HepG2 (cell line): ENCODE measurements at regions not wholly inside any gene's neighbourhood (a gene's known extent, or its start where the extent isn't known, plus 50 kb on each side); places are given as distances from the start of the nearest gene placed in this dataset.

ENCODE experiments used
- ATAC-seq: fragments of 200-7000 bp; cut with Tn5 transposase; 3 replicates; pipeline ENCODE4 v1.9.1; 2020; ENCODE audit warnings: mild to moderate bottlenecking, moderate library complexity
- BruUV-seq: library from RNA; stranded (reverse); fragments of 400-500 nt; replicated peaks from 2 replicates; lab custom pipeline; 2021; lab: Mats Ljungman, UMichigan
- CTCF ChIA-PET: fragments of 300-600 bp; formaldehyde crosslinking; extraction: SDS; loops from one replicate; lab custom pipeline; 2021; ENCODE audit warnings: low total read pairs, inconsistent platforms, low intra/inter-chr PET ratio; lab: Yijun Ruan, JAX
- POLR2A ChIA-PET: fragments of 350-600 bp; sonication (Branson Sonifier 250); formaldehyde crosslinking; loops from one replicate; lab custom pipeline; 2020; ENCODE audit warnings: antibody characterized with exemption, inconsistent platforms; lab: Yijun Ruan, JAX
- DNase-seq: peaks from one replicate; pipeline ENCODE4 v3.0.0-alpha.2; 2015; ENCODE audit warnings: low spot score
- FAIRE-seq: peaks from 3 replicates; lab custom pipeline; 2011; peaks lifted over from hg19 to GRCh38; lab: Jason Lieb, UNC
- H2AFZ ChIP-seq: one replicate; pipeline ENCODE4 v1.6.1; 2011; ENCODE audit warnings: low read length, inconsistent platforms
- H3K27ac ChIP-seq: fragments of 300-600 bp; 3 replicates; pipeline ENCODE4 v1.8.0; 2011; ENCODE audit warnings: mixed run types, mild to moderate bottlenecking, mixed read lengths, low read length, inconsistent platforms; ENCODE audit not compliant: insufficient read depth; ENCODE audit errors: extremely low read length
- H3K27me3 ChIP-seq, 2 experiments: fragments of 200-600 bp in 1 of 2; 2 replicates in 1 of 2; 3 replicates in 1 of 2; pipeline versions ENCODE4 v1.6.0 to v1.8.0; 2011; ENCODE audit warnings: low read length in 2 of 2, mild to moderate bottlenecking in 2 of 2, moderate library complexity in 2 of 2, inconsistent platforms in 1 of 2; ENCODE audit not compliant: insufficient read depth in 2 of 2, control insufficient read depth in 1 of 2
- H3K36me3 ChIP-seq, 2 experiments: fragments of 200-600 bp in 1 of 2; replicated peaks in 1 of 2; 2 replicates in 1 of 2; 3 replicates in 1 of 2; pipeline versions ENCODE4 v1.5.1 to v1.8.0; 2011; ENCODE audit warnings: low read length in 2 of 2, inconsistent platforms in 1 of 2; ENCODE audit not compliant: insufficient read depth in 2 of 2, control insufficient read depth in 1 of 2
- H3K4me1 ChIP-seq: 2 replicates; pipeline ENCODE4 v1.5.1; 2012; ENCODE audit warnings: low read length, inconsistent platforms; ENCODE audit not compliant: insufficient read depth
- H3K4me2 ChIP-seq: 2 replicates; pipeline ENCODE4 v1.6.0; 2011; ENCODE audit warnings: low read depth, low read length, inconsistent platforms
- H3K4me3 ChIP-seq, 3 experiments: fragments of 200-600 bp in 1 of 3; sonication (generic), shearing (Covaris generic) in 1 of 3; replicated peaks in 1 of 3; 2 replicates each; pipeline ENCODE4 v1.5.1; 2011 to 2016; ENCODE audit warnings: low read length in 3 of 3, inconsistent platforms in 2 of 3, low read depth in 2 of 3, mild to moderate bottlenecking in 2 of 3, control low read depth in 1 of 3, mixed read lengths in 1 of 3; ENCODE audit not compliant: insufficient read depth in 1 of 3
- H3K79me2 ChIP-seq: one replicate; pipeline ENCODE4 v1.6.1; 2011; ENCODE audit warnings: low read length, inconsistent platforms; ENCODE audit not compliant: insufficient read depth
- H3K9ac ChIP-seq: 2 replicates; pipeline ENCODE4 v1.6.0; 2011; ENCODE audit warnings: mild to moderate bottlenecking, low read depth, low read length, inconsistent platforms; ENCODE audit not compliant: insufficient read depth
- H3K9me3 ChIP-seq: 2 replicates; pipeline ENCODE4 v1.5.1; 2012; ENCODE audit warnings: mild to moderate bottlenecking, low read length
- H4K20me1 ChIP-seq: 2 replicates; pipeline ENCODE4 v1.6.0; 2011; ENCODE audit warnings: inconsistent platforms, mild to moderate bottlenecking, low read length, moderate library complexity; ENCODE audit not compliant: insufficient read depth
- ARHGAP35 ChIP-seq: sonication (generic); formaldehyde crosslinking; IDR thresholded peaks from 2 replicates; pipeline ENCODE4 v1.9.0; 2022; ENCODE audit warnings: mild to moderate bottlenecking, inconsistent platforms, moderate library complexity, missing genetic modification reagents, borderline replicate concordance
- DR1 ChIP-seq: sonication (generic); formaldehyde crosslinking; IDR thresholded peaks from 2 replicates; pipeline ENCODE4 v1.8.0; 2021; ENCODE audit warnings: mild to moderate bottlenecking, missing genetic modification reagents, inconsistent platforms
- FUBP1 ChIP-seq: sonication (generic); formaldehyde crosslinking; IDR thresholded peaks from 2 replicates; pipeline ENCODE4 v1.5.1; 2020; ENCODE audit warnings: missing genetic modification reagents, mild to moderate bottlenecking, borderline replicate concordance
- IRF2 ChIP-seq: IDR thresholded peaks from 2 replicates; pipeline ENCODE4 v1.6.1; 2018; ENCODE audit warnings: missing genetic modification reagents, missing compliant biosample characterization
- JUNB ChIP-seq: sonication (generic); formaldehyde crosslinking; IDR thresholded peaks from 2 replicates; pipeline ENCODE4 v1.8.0; 2022; ENCODE audit warnings: missing genetic modification reagents, mild to moderate bottlenecking, borderline replicate concordance
- KDM5B ChIP-seq: sonication (generic); formaldehyde crosslinking; IDR thresholded peaks from 2 replicates; pipeline ENCODE4 v1.4.0; 2020; ENCODE audit warnings: missing genetic modification reagents, mild to moderate bottlenecking, borderline replicate concordance
- MAFG ChIP-seq: sonication (generic); formaldehyde crosslinking; IDR thresholded peaks from 2 replicates; pipeline ENCODE4 v1.5.1; 2020; ENCODE audit warnings: mild to moderate bottlenecking, missing genetic modification reagents
- MTF2 ChIP-seq: sonication (generic); formaldehyde crosslinking; IDR thresholded peaks from 2 replicates; pipeline ENCODE4 v1.5.0; 2020; ENCODE audit warnings: missing genetic modification reagents, borderline replicate concordance
- NONO ChIP-seq, 2 experiments: fragments of 450-650 bp in 1 of 2; sonication (generic) in 1 of 2; formaldehyde crosslinking in 1 of 2; IDR thresholded peaks in 1 of 2; conservative IDR thresholded peaks in 1 of 2; 2 replicates each; pipeline versions ENCODE4 v1.6.1 to v1.8.0; 2017 to 2022; ENCODE audit warnings: mild to moderate bottlenecking in 1 of 2, missing genetic modification reagents in 1 of 2, moderate library complexity in 1 of 2
- PAF1 ChIP-seq: IDR thresholded peaks from 2 replicates; pipeline ENCODE4 v1.6.1; 2016; ENCODE audit warnings: missing genetic modification reagents, missing compliant biosample characterization
- SATB2 ChIP-seq: sonication (generic); formaldehyde crosslinking; IDR thresholded peaks from 2 replicates; pipeline ENCODE4 v1.5.0; 2020; ENCODE audit warnings: missing genetic modification reagents
- SRSF4 ChIP-seq: fragments of 200-400 bp; formaldehyde crosslinking; IDR thresholded peaks from one replicate; pipeline ENCODE4 v1.6.1; 2018; ENCODE audit warnings: mild to moderate bottlenecking, low read depth, low read length, moderate library complexity; ENCODE audit not compliant: poor library complexity, severe bottlenecking
- TBP ChIP-seq: sonication (generic); formaldehyde crosslinking; IDR thresholded peaks from 2 replicates; pipeline ENCODE4 v1.5.0; 2020; ENCODE audit warnings: missing genetic modification reagents
- ZFP36L2 ChIP-seq: sonication (generic); formaldehyde crosslinking; IDR thresholded peaks from 2 replicates; pipeline ENCODE4 v1.4.0; 2020; ENCODE audit warnings: missing genetic modification reagents
- ZKSCAN8 ChIP-seq: IDR thresholded peaks from 2 replicates; pipeline ENCODE4 v1.6.1; 2016; ENCODE audit warnings: borderline replicate concordance, missing genetic modification reagents, missing compliant biosample characterization
- ZNF138 ChIP-seq: sonication (generic); formaldehyde crosslinking; IDR thresholded peaks from 2 replicates; pipeline ENCODE4 v1.5.0; 2020; ENCODE audit warnings: mild to moderate bottlenecking, low read depth, missing genetic modification reagents
- ZNF343 ChIP-seq: sonication (generic); formaldehyde crosslinking; IDR thresholded peaks from 2 replicates; pipeline ENCODE4 v1.4.0; 2020; ENCODE audit warnings: mild to moderate bottlenecking, missing genetic modification reagents
- ZNF556 ChIP-seq: sonication (generic); formaldehyde crosslinking; IDR thresholded peaks from 2 replicates; pipeline ENCODE4 v1.4.0; 2020; ENCODE audit warnings: mild to moderate bottlenecking, missing genetic modification reagents, borderline replicate concordance
- ZNF678 ChIP-seq: sonication (generic); formaldehyde crosslinking; IDR thresholded peaks from 2 replicates; pipeline ENCODE4 v1.4.0; 2020; ENCODE audit warnings: mild to moderate bottlenecking, missing genetic modification reagents
- WGBS: methylation state at CpG from one replicate; pipeline ENCODE4 v1.1.6; 2017; ENCODE audit warnings: low lambda C conversion rate; 5-methylcytosine and 5-hydroxymethylcytosine counted together
- in situ Hi-C: cut with HindIII; loops from 2 replicates; pipeline ENCODE4 v1.10.0; 2017; ENCODE audit warnings: low pct_unique_long_range_greater_than_20kb; ENCODE audit not compliant: extremely low pct_ligation_motif_present
- intact Hi-C: fragments of 100-400 bp; cut with micrococcal nuclease; formaldehyde crosslinking; loops from one replicate; pipeline ENCODE4 v1.10.0; 2022; ENCODE audit not compliant: unreplicated experiment
- TF ChIP-seq, protein P1 (sequence below): sonication (generic); formaldehyde crosslinking; IDR thresholded peaks from 2 replicates; pipeline ENCODE4 v1.5.1; 2020; ENCODE audit warnings: mild to moderate bottlenecking, missing genetic modification reagents, moderate library complexity

GRCh38 chr15:48059791-48060190 lies 61.0 kb upstream of the SLC24A5 start (continued):
- no peak for TF ChIP-seq FUBP1
- no peak for TF ChIP-seq TBP

GRCh38 chr15:48060396-48060795 lies 60.4 kb upstream of the SLC24A5 start:
- POLR2A ChIA-PET = no interaction called here
- H3K4me1 ChIP-seq = peaks cover 15% of the 10 kb centered on the region
- no peak for TF ChIP-seq SRSF4
- TF ChIP-seq KDM5B (CRISPR knock-in tag) = no peak
- TF ChIP-seq PAF1 (CRISPR knock-in tag) = no peak
- no peak for TF ChIP-seq JUNB
- TF ChIP-seq ZNF678 (CRISPR knock-in tag) = no peak
- TF ChIP-seq ZNF138 (CRISPR knock-in tag) = no peak
- TF ChIP-seq ZNF343 = no peak
- TF ChIP-seq, protein P1, sequence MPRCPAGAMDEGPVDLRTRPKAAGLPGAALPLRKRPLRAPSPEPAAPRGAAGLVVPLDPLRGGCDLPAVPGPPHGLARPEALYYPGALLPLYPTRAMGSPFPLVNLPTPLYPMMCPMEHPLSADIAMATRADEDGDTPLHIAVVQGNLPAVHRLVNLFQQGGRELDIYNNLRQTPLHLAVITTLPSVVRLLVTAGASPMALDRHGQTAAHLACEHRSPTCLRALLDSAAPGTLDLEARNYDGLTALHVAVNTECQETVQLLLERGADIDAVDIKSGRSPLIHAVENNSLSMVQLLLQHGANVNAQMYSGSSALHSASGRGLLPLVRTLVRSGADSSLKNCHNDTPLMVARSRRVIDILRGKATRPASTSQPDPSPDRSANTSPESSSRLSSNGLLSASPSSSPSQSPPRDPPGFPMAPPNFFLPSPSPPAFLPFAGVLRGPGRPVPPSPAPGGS (CRISPR knock-in tag) = no peak
- no peak for TF ChIP-seq NONO (IDR thresholded peaks at IDR 0.05)
- no peak for TF ChIP-seq NONO (CRISPR knock-in tag; conservative IDR thresholded peaks at IDR 0.05)
- no peak for TF ChIP-seq MAFG
- no peak for TF ChIP-seq IRF2 (CRISPR knock-in tag)
- TF ChIP-seq ARHGAP35 (CRISPR knock-in tag) = no peak
- TF ChIP-seq ZNF556 (CRISPR knock-in tag) = no peak
- TF ChIP-seq ZFP36L2 = no peak
- TF ChIP-seq SATB2 (CRISPR knock-in tag) = no peak
- no peak for TF ChIP-seq ZKSCAN8 (CRISPR knock-in tag)
- no peak for TF ChIP-seq MTF2 (CRISPR knock-in tag)
- TF ChIP-seq DR1 (CRISPR knock-in tag) = no peak
- no peaks in the 10 kb centered on the region for H3K36me3 ChIP-seq
- DNase-seq (no peak), FAIRE-seq (no peak), ATAC-seq (no peak)
- H4K20me1 ChIP-seq = no peaks in the 10 kb centered on the region
- no peaks in the 10 kb centered on the region for H3K9me3 ChIP-seq
- 27% methylated on average over 1 of the region's 1 CpG for WGBS
- in situ Hi-C loops (no loop called here), intact Hi-C loops (no loop called here)
- H3K79me2 ChIP-seq = no peaks in the 10 kb centered on the region
- H3K9ac ChIP-seq = no peak overlapping the region
- no peak overlapping the region for H3K4me3 ChIP-seq
- CTCF ChIA-PET = no interaction called here
- H3K27me3 ChIP-seq = no peaks in the 10 kb centered on the region
- no peak overlapping the region for H3K4me2 ChIP-seq
- no peak overlapping the region for H2AFZ ChIP-seq
- no TSS peak for BruUV-seq
- no peak overlapping the region for H3K27ac ChIP-seq
